OCI-LY7 (cell line): ENCODE measurements at regions not wholly inside any gene's neighbourhood (a gene's known extent, or its start where the extent isn't known, plus 50 kb on each side); places are given as distances from the start of the nearest gene placed in this dataset.

Experiments
- BruUV-seq: library from RNA; stranded (reverse); fragments of 400-500 nt; replicated peaks from 2 replicates; lab custom pipeline; 2021; lab: Mats Ljungman, UMichigan
- CTCF ChIA-PET: fragments of 300-600 bp; sonication (Branson Sonifier 250); formaldehyde crosslinking; loops from one replicate; lab custom pipeline; 2022; ENCODE audit warnings: antibody characterized with exemption; ENCODE audit not compliant: unreplicated experiment; lab: Charles Lee
- POLR2A ChIA-PET: fragments of 300-600 bp; sonication (Branson Sonifier 250); formaldehyde crosslinking; loops from one replicate; lab custom pipeline; 2022; ENCODE audit warnings: antibody characterized with exemption; lab: Charles Lee
- DNase-seq: peaks from one replicate; pipeline ENCODE4 v3.0.0-alpha.2; 2015; ENCODE audit warnings: low spot score
- H2AFZ ChIP-seq: fragments of 200-600 bp; sonication (generic), shearing (Covaris generic); 2 replicates; pipeline ENCODE4 v1.6.1; 2014; ENCODE audit warnings: mild to moderate bottlenecking, antibody characterized with exemption, low read length, moderate library complexity
- H3K27ac ChIP-seq: fragments of 200-600 bp; sonication (generic); 2 replicates; pipeline ENCODE4 v1.5.1; 2014; ENCODE audit warnings: mixed run types, low read depth, mild to moderate bottlenecking, moderate library complexity, low read length, inconsistent platforms; ENCODE audit not compliant: poor library complexity, severe bottlenecking
- H3K36me3 ChIP-seq: fragments of 200-600 bp; sonication (generic); 2 replicates; pipeline ENCODE4 v1.6.1; 2014; ENCODE audit warnings: mild to moderate bottlenecking, antibody characterized with exemption, low read length, moderate library complexity, mixed read lengths; ENCODE audit not compliant: insufficient read depth
- H3K4me1 ChIP-seq: fragments of 200-600 bp; sonication (generic); 2 replicates; pipeline ENCODE4 v1.5.1; 2014; ENCODE audit warnings: mild to moderate bottlenecking, low read length; ENCODE audit not compliant: insufficient read depth, poor library complexity, severe bottlenecking
- H3K4me2 ChIP-seq: fragments of 200-600 bp; sonication (generic); 2 replicates; pipeline ENCODE4 v1.6.1; 2014; ENCODE audit warnings: mild to moderate bottlenecking, low read length
- H3K4me3 ChIP-seq: fragments of 200-600 bp; sonication (generic); 2 replicates; pipeline ENCODE4 v1.5.1; 2014; ENCODE audit warnings: mild to moderate bottlenecking, low read depth, low read length; ENCODE audit not compliant: poor library complexity, severe bottlenecking
- H3K79me2 ChIP-seq: fragments of 200-600 bp; sonication (generic); 2 replicates; pipeline ENCODE4 v1.6.1; 2016; ENCODE audit warnings: low read depth, mild to moderate bottlenecking, low read length, moderate library complexity, mixed read lengths; ENCODE audit not compliant: insufficient read depth
- H3K9me2 ChIP-seq: fragments of 200-600 bp; sonication (generic); 2 replicates; pipeline ENCODE4 v1.6.1; 2016; ENCODE audit warnings: mild to moderate bottlenecking, low read length, mixed read lengths; ENCODE audit not compliant: insufficient read depth
- H3K9me3 ChIP-seq: fragments of 200-600 bp; sonication (generic); 2 replicates; pipeline ENCODE4 v1.6.1; 2014; ENCODE audit warnings: mild to moderate bottlenecking, mixed run types, low read length, mixed read lengths
- H4K20me1 ChIP-seq: fragments of 200-600 bp; sonication (generic); 2 replicates; pipeline ENCODE4 v1.6.1; 2014; ENCODE audit warnings: mild to moderate bottlenecking, antibody characterized with exemption, low read length, moderate library complexity, mixed read lengths; ENCODE audit not compliant: insufficient read depth
- CTCF ChIP-seq: fragments of 200-600 bp; sonication (generic); conservative IDR thresholded peaks from 2 replicates; pipeline ENCODE4 v1.5.1; 2014; ENCODE audit warnings: mild to moderate bottlenecking, antibody characterized with exemption, low read length, moderate library complexity, mixed read lengths
- EZH2phosphoT487 ChIP-seq: fragments of 200-600 bp; sonication (generic); IDR thresholded peaks from 2 replicates; pipeline ENCODE4 v1.6.1; 2018; ENCODE audit warnings: low read depth, borderline replicate concordance, mild to moderate bottlenecking, mixed run types, antibody characterized with exemption, low read length, moderate library complexity, mixed read lengths
- intact Hi-C: fragments of 100-400 bp; cut with micrococcal nuclease; formaldehyde crosslinking; loops from one replicate; pipeline ENCODE4 v1.10.0; 2022; ENCODE audit not compliant: unreplicated experiment

GRCh38 chr14:99034711-99035171 is 237.3 kb downstream of the BCL11B start:
- no peaks in the 10 kb centered on the region for H3K9me2 ChIP-seq
- no peak overlapping the region for H3K27ac ChIP-seq
- H3K36me3 ChIP-seq, result no peaks in the 10 kb centered on the region
- DNase-seq, result no peak
- POLR2A ChIA-PET, result interaction anchor here (0.6 to 1.6 kb wide), 2 partner anchors 17 to 1715 kb away, joined by 3 to 4 read pairs; no protein-coding TSS in a partner anchor
- no peaks in the 10 kb centered on the region for H4K20me1 ChIP-seq
- no peak overlapping the region for H3K4me2 ChIP-seq
- CTCF ChIA-PET, result no interaction called here
- no peaks in the 10 kb centered on the region for H3K9me3 ChIP-seq
- TF ChIP-seq CTCF, result 0 out of 2 replicates have a peak, but pooled peaks have one; percentile 22
- no peak for TF ChIP-seq EZH2phosphoT487
- H3K4me3 ChIP-seq, result no peak overlapping the region
- no peaks in the 10 kb centered on the region for H3K4me1 ChIP-seq
- intact Hi-C loops, result no loop called here
- BruUV-seq, result no TSS peak
- H2AFZ ChIP-seq, result no peak overlapping the region
- H3K79me2 ChIP-seq, result no peaks in the 10 kb centered on the region

- Histone ChIP-seq H3K4me1 (no peaks in the 10 kb centered on the region), H3K9me2 (no peaks in the 10 kb centered on the region), H3K9me3 (no peaks in the 10 kb centered on the region), H3K79me2 (no peaks in the 10 kb centered on the region), H3K27ac (no peak overlapping the region), H3K4me3 (no peak overlapping the region), H3K36me3 (no peaks in the 10 kb centered on the region), H2AFZ (no peak overlapping the region), H4K20me1 (no peaks in the 10 kb centered on the region), H3K4me2 (no peak overlapping the region)
- intact Hi-C loops, result no loop called here
- DNase-seq, result no peak
- no TSS peak for BruUV-seq
- ChIA-PET POLR2A (interaction anchor here (0.6 to 1.6 kb wide), 2 partner anchors 16 to 221 kb away, joined by 3 to 4 read pairs; no protein-coding TSS in a partner anchor), CTCF (no interaction called here)
- TF ChIP-seq EZH2phosphoT487, result no peak
- no peak for TF ChIP-seq CTCF
These were observed 236.7 kb downstream of the BCL11B start for GRCh38 chr14:99035268-99035667.
